D721Med (cell line): ENCODE measurements at regions not wholly inside any gene's neighbourhood (a gene's known extent, or its start where the extent isn't known, plus 50 kb on each side); places are given as distances from the start of the nearest gene placed in this dataset.
A peak's percentile ranks its signal among the peaks of the same experiment; 100 is the strongest.

Experiments used
- DNase-seq: peaks from one replicate; pipeline ENCODE4 v3.0.0; 2011; ENCODE audit warnings: low spot score; ENCODE audit not compliant: insufficient read length
- FAIRE-seq: peaks from 2 replicates; lab custom pipeline; 2011; peaks lifted over from hg19 to GRCh38; lab: Jason Lieb, UNC
- CTCF ChIP-seq: IDR thresholded peaks from 2 replicates; pipeline ENCODE4 v1.5.1; 2012; ENCODE audit warnings: mild to moderate bottlenecking, control low read depth; ENCODE audit not compliant: insufficient read depth; ENCODE audit errors: missing control alignments

GRCh38 chr14:25522116-25522515 is 472.2 kb upstream of the STXBP6 start:
- TF ChIP-seq CTCF, result no peak
- peak; percentile 70 for FAIRE-seq
- no peak for DNase-seq

- DNase-seq, result no peak
- FAIRE-seq, result no peak
- no peak for TF ChIP-seq CTCF
Observed at GRCh38 chr14:25521616-25522015, 471.7 kb upstream of the STXBP6 start.

- TF ChIP-seq CTCF, result no peak
- DNase-seq, result no peak
- no peak for FAIRE-seq
Observed at GRCh38 chr14:25520821-25521220, 470.9 kb upstream of the STXBP6 start.

GRCh38 chr14:25518364-25518763 is 468.4 kb upstream of the STXBP6 start:
- DNase-seq, result no peak

GRCh38 chr14:25516838-25517237 is 466.9 kb upstream of the STXBP6 start:
- no peak for FAIRE-seq
- TF ChIP-seq CTCF, result no peak
- DNase-seq, result no peak

More at GRCh38 chr14:25518364-25518763, 468.4 kb upstream of the STXBP6 start:
- no peak for FAIRE-seq
- TF ChIP-seq CTCF, result no peak

- no peak for DNase-seq
- TF ChIP-seq CTCF, result no peak
- FAIRE-seq, result no peak
Observed at GRCh38 chr14:25508845-25509244, 458.9 kb upstream of the STXBP6 start.

GRCh38 chr14:25501749-25502148 is 451.8 kb upstream of the STXBP6 start:
- DNase-seq (no peak), FAIRE-seq (no peak)

More at GRCh38 chr14:25501749-25502148, 451.8 kb upstream of the STXBP6 start:
- TF ChIP-seq CTCF, result no peak
